IPS-15b (cell line): ENCODE measurements at regions not wholly inside any gene's neighbourhood (a gene's known extent, or its start where the extent isn't known, plus 50 kb on each side); places are given as distances from the start of the nearest gene placed in this dataset.
"Not testable (repeated sequence)": the region's sequence is repeated elsewhere in the genome, so short reads cannot be mapped to it uniquely, and the experiment has no call there.

Source experiments
- H3K27me3 ChIP-seq: one replicate; pipeline ENCODE4 v1.6.1; 2013; ENCODE audit warnings: low read length; ENCODE audit not compliant: control insufficient read depth, insufficient read depth
- H3K36me3 ChIP-seq: one replicate; pipeline ENCODE4 v1.6.1; 2013; ENCODE audit warnings: low read length; ENCODE audit not compliant: control insufficient read depth, insufficient read depth
- H3K4me1 ChIP-seq: one replicate; pipeline ENCODE4 v1.6.1; 2013; ENCODE audit warnings: mild to moderate bottlenecking, low read length; ENCODE audit not compliant: control insufficient read depth, insufficient read depth
- H3K4me3 ChIP-seq: one replicate; pipeline ENCODE4 v1.5.1; 2013; ENCODE audit warnings: low read depth, low read length
- H3K9ac ChIP-seq: one replicate; pipeline ENCODE4 v1.6.1; 2013; ENCODE audit warnings: low read depth, mild to moderate bottlenecking, low read length
- H3K9me3 ChIP-seq: one replicate; pipeline ENCODE4 v1.6.1; 2013; ENCODE audit warnings: mild to moderate bottlenecking, low read length; ENCODE audit not compliant: control insufficient read depth, insufficient read depth

DNA sequence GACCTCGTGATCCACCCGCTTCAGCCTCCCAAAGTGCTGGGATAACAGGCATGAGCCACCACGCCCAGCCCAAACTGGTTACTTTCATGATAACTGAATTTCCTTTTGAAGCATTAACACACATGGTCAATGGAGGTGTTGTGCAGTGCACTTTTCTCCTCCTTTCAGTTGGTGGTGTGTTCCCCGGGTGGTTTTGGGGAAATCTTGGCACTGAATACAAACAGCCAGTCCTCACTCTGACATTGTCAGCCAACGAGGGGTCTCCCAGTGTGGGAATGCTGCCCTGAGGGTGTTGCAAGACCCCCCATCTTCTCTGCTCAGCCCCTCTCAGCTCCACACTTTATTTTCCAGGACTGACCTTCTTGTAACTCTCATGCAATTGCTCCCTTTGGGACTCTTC lies 70.5 kb downstream of the SOX9 start:
- Histone ChIP-seq H3K9ac (no peak overlapping the region), H3K27me3 (peaks cover 2% of the 10 kb centered on the region), H3K4me1 (no peaks in the 10 kb centered on the region), H3K9me3 (no peaks in the 10 kb centered on the region), H3K36me3 (no peaks in the 10 kb centered on the region), H3K4me3 (no peak overlapping the region)

DNA sequence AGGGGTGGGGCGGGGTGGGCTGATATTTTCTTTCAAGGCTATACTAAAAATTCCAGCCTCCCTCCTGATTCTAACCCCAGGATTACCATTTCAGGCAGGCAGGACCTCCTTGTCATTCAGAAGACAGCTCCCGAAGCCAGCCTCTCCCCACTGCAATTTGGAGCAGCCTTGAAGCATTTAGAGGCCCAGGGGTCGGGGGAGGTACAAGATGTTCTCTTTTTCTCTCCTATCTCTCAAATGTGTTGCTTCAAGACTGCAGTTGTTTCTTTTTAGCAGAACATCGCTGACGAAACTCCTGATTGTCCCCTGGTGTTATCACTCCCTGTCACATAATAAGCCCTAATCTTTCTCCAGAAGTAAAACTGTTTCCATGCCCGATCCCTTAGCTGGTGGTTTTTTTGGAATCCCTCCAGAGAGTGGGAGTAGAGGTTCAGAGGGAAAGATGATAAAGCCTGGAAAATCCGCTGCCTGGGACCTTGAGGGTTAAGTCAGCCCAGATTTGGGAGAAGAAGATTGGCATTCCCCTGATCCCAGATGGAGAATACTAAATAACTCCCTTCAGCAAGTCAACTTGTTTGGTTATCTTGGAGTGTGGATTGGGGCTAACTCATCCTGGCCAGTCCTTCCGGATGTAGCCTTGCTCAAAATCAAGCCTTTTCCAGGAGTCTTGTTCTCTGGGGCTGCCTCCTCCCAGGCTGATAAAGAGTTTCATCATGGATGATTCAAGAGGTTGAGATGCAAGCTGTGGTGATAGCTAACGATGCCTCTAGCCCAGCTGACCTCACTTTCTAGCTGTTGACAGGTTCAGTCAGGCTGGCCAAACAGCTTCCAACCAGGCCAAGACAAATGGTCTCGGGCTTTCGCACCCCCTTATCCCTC lies 71.3 kb downstream of the SOX9 start:
- no peaks in the 10 kb centered on the region for H3K36me3 ChIP-seq
- H3K4me1 ChIP-seq: no peaks in the 10 kb centered on the region
- H3K27me3 ChIP-seq: peaks cover 2% of the 10 kb centered on the region
- H3K9ac ChIP-seq: no peak overlapping the region
- H3K9me3 ChIP-seq: no peaks in the 10 kb centered on the region
- H3K4me3 ChIP-seq: no peak overlapping the region

DNA sequence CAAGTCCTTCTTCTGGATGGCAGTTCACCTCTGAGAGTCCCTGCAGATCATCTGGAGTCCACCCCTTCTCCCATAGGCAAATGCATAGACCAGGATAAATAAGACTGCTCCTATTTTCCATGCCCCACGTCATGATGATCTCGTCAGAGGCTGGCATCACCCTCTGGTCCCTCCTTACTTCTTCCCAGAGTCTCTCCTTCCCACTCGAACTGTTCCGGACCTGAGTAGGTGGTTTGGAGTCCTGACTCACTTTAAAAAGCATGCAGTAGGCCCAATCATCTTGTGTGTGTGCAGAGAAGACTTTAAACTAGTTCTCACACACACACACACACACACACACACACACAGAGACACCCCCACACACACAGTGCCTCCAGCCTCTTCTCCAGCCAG lies 72.0 kb downstream of the SOX9 start:
- Histone ChIP-seq H3K9me3 (no peaks in the 10 kb centered on the region), H3K36me3 (no peaks in the 10 kb centered on the region), H3K27me3 (no peaks in the 10 kb centered on the region), H3K9ac (no peak overlapping the region), H3K4me1 (no peaks in the 10 kb centered on the region), H3K4me3 (no peak overlapping the region)

DNA sequence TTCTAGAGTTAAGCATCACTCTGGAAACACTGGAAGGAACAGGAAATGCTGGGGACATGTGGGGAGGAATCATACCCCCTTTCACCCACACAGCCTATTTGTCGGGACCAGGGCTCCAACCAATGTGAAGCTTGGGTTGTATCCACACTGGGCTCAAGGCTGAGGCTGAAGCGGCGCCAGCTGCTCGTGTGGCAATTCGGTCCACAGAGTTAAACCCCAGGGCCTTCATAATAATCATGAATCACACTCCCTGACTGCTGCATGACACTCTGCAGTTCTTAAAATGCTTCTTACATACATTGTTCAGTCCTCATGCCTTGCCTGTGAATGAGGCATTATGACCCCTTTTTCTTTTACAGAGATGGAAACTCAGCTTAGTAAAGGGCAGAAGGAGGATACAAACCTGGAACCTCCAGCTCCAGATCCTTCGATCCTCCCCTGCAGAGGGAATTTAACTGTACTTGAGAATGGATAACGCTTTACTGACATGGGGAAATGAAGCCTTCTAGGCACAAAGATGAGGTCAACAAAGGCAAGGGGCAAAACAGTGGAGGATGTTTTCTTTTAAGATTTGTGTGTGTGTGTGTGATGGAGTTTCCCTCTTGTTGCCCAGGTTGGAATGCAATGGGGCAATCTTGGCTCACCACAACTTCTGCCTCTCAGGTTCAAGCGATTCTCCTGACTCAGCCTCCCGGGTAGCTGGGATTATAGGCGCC lies 72.7 kb downstream of the SOX9 start:
- H3K27me3 ChIP-seq: no peaks in the 10 kb centered on the region
- H3K36me3 ChIP-seq: no peaks in the 10 kb centered on the region
- H3K9ac ChIP-seq: no peak overlapping the region
- no peak overlapping the region for H3K4me3 ChIP-seq
- H3K9me3 ChIP-seq: no peaks in the 10 kb centered on the region
- H3K4me1 ChIP-seq: no peaks in the 10 kb centered on the region

DNA sequence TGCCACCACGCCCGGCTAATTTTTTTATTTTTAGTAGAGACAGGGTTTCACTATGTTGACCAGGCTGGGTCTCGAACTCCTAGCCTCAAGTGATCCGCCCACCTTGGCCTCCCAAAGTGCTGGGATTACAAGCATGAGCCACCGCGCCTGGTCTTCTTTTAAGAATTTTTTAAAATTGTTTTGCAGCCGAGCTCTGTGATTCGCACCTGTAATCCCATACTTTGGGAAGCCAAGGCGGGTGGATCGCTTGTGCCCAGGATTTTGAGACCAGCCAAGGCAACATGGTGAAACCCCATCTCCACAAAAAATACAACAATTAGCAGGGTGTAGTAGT lies 73.3 kb downstream of the SOX9 start:
- H3K4me3 ChIP-seq, H3K36me3 ChIP-seq, H3K27me3 ChIP-seq, H3K9ac ChIP-seq, H3K4me1 ChIP-seq, H3K9me3 ChIP-seq: not testable (repeated sequence)

DNA sequence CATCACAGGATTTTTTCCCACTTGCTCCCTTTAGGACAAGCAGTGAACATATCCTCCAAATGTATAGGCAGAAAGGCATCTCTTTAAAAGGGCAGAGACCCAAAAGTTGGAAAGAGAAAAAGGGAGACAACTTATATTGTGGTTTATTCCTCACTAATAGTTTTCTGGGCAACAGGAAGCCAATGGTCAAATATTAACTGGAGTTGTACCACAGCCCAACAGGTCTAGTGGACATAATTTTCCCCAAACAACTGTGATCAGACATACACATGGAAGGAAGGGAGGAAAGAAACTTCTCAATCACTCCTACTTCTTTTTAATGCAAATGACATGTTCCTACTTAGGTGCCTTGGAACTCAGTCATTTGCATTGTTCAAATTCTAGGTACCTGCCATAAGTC lies 78.4 kb downstream of the SOX9 start:
- Histone ChIP-seq H3K9me3 (no peaks in the 10 kb centered on the region), H3K27me3 (no peaks in the 10 kb centered on the region), H3K9ac (no peak overlapping the region), H3K36me3 (no peaks in the 10 kb centered on the region), H3K4me1 (no peaks in the 10 kb centered on the region), H3K4me3 (no peak overlapping the region)

DNA sequence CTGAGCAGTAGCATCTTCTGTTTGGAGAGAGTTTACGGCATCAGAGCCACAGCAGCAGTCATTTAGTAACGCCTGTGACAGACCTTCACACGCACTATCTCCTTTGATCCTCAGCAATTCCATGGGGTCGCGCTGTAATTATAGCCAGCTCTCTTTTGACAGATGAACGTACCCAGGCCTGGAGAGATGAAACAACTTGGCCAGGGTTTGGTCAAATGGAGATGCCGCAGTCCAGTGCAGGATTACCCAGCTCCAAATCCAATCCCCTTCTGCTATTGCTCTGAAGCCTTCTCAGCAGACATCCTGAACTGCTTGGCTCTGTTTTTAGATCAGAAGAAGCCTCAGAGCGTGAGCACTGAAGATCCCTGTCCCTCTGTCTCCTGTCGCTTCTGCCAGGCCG lies 83.9 kb downstream of the SOX9 start:
- no peaks in the 10 kb centered on the region for H3K9me3 ChIP-seq
- no peaks in the 10 kb centered on the region for H3K36me3 ChIP-seq
- no peak overlapping the region for H3K9ac ChIP-seq
- no peak overlapping the region for H3K4me3 ChIP-seq
- peaks cover 18% of the 10 kb centered on the region for H3K27me3 ChIP-seq
- peaks cover 2% of the 10 kb centered on the region for H3K4me1 ChIP-seq

DNA sequence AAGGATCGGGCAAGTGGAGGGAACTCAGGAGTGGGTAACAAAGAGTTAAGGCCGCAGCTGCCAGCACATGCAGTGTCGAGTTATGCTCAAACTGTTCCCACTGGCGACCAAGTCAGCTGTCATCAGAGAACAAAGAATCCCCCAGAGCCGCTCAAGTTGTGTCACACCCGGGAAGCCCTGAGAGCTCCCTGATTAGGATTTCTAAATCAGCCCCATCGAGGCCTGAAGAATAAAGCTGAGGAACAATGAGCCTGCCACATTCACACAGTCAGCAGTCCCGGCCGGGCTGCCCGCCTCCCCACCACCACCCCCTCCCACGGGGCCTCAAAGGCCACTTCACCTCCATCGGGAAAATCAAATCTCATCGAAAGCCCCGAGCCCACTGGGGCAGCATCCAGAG lies 84.5 kb downstream of the SOX9 start:
- Histone ChIP-seq H3K4me3 (no peak overlapping the region), H3K4me1 (peaks cover 2% of the 10 kb centered on the region), H3K9ac (no peak overlapping the region), H3K27me3 (peaks cover 18% of the 10 kb centered on the region), H3K36me3 (no peaks in the 10 kb centered on the region), H3K9me3 (no peaks in the 10 kb centered on the region)

DNA sequence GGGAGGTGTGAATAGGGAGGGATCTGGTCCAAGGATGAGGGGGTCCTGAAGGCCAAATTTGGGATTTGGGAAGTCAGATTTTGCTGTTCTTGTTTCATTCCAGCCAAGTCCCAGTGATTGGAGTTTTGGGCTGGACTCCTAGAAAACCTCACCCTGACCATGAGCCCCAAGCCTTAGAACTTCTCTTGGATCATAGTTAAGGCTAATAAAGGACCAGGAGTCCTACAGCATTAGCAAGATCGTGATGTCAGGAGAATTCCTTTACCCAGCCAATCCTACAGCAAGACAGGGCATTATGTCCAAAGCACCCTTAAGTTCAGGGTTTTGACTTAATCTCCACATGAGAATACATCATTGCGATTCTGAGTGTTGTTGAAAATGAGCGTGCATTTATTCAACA lies 85.0 kb downstream of the SOX9 start:
- Histone ChIP-seq H3K27me3 (peaks cover 18% of the 10 kb centered on the region), H3K36me3 (no peaks in the 10 kb centered on the region), H3K4me3 (no peak overlapping the region), H3K4me1 (peaks cover 2% of the 10 kb centered on the region), H3K9me3 (no peaks in the 10 kb centered on the region), H3K9ac (no peak overlapping the region)

DNA sequence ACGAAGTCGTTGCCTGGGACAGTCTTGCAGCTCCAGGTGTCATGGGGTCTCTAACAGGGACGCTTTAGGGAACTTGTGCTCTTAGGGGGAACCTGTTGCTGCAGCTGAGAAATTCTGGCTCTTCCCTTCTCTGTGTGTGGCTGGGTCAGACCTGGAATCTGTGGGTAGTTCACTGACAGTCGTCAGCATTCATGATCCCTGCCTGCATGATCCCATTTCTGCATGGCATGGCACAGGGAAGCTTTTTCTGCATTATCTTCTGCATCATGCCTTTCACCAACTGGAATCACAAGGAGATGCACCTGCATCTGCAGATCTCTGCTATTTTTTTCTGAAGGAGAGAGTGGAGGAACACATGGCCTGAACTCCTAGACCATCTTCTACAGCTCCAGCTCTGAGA lies 85.6 kb downstream of the SOX9 start:
- Histone ChIP-seq H3K9me3 (no peaks in the 10 kb centered on the region), H3K4me3 (no peak overlapping the region), H3K27me3 (peaks cover 18% of the 10 kb centered on the region), H3K36me3 (no peaks in the 10 kb centered on the region), H3K9ac (no peak overlapping the region), H3K4me1 (peaks cover 2% of the 10 kb centered on the region)

DNA sequence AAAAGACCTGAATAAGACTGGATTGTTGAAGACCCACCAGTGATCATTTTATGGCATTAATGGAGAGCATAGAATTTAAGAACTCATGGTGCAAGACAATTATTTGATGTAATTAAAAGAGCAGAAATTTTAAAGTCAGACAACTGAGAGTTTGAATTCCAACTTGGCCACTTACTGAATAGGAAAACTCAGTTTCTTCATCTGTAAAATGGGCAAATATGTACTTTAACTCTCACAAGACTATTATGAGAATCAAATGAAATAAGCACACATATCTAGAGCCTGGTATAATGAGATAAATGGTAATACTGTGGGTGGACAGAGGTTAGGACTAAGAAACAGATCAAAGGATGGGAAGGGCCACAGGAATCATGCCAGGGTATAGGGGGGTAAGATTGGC lies 88.0 kb downstream of the SOX9 start:
- Histone ChIP-seq H3K9me3 (no peaks in the 10 kb centered on the region), H3K36me3 (no peaks in the 10 kb centered on the region), H3K4me1 (peaks cover 2% of the 10 kb centered on the region), H3K27me3 (peaks cover 18% of the 10 kb centered on the region), H3K4me3 (no peak overlapping the region), H3K9ac (no peak overlapping the region)

DNA sequence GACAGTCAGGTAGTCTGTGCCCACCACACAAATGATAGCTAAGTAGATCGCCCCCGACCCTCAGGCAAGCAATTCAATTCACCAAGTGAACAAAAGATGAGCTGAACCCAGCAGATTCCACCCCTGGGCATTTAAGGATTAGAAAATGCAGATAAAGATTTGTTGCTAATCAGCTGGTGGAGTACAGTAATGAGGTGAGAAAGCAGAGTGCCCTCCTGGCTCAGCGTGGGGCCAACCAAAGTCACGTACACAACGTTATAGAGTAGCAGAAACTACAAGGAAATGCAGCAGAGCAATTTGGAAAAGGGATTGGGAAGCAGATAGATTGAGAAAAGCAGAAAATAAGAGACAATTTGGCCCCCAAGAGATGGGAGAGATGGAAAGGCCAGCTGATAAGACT lies 91.2 kb downstream of the SOX9 start:
- Histone ChIP-seq H3K4me3 (no peak overlapping the region), H3K9me3 (no peaks in the 10 kb centered on the region), H3K36me3 (no peaks in the 10 kb centered on the region), H3K9ac (no peak overlapping the region), H3K27me3 (peaks cover 9% of the 10 kb centered on the region), H3K4me1 (no peaks in the 10 kb centered on the region)
